K562 (cell line): ENCODE measurements at regions not wholly inside any gene's neighbourhood (a gene's known extent, or its start where the extent isn't known, plus 50 kb on each side); places are given as distances from the start of the nearest gene placed in this dataset.

ENCODE experiments used
- CBFB ChIP-seq: sonication (generic); formaldehyde crosslinking; IDR thresholded peaks from 2 replicates; pipeline ENCODE4 v1.4.0; 2020; ENCODE audit warnings: mild to moderate bottlenecking, missing genetic modification reagents
- CBX1 ChIP-seq: sonication (generic); IDR thresholded peaks from 2 replicates; pipeline ENCODE4 v1.6.1; 2016; ENCODE audit warnings: antibody characterized with exemption, low read depth, mild to moderate bottlenecking
- CBX5 ChIP-seq: IDR thresholded peaks from 2 replicates; pipeline ENCODE4 v1.6.1; 2014; ENCODE audit warnings: low read depth, borderline replicate concordance
- CHD4 ChIP-seq: fragments of 200-600 bp; sonication (generic); IDR thresholded peaks from 3 replicates; pipeline ENCODE4 v1.6.1; 2012; ENCODE audit warnings: low read depth, mild to moderate bottlenecking, mixed read lengths, low read length, inconsistent platforms; ENCODE audit not compliant: insufficient read depth, insufficient replicate concordance, poor library complexity, severe bottlenecking
- EZH2 ChIP-seq: IDR thresholded peaks from 2 replicates; pipeline ENCODE4 v1.6.1; 2012; ENCODE audit warnings: low read depth, mild to moderate bottlenecking, inconsistent platforms, low read length, borderline replicate concordance
- FOXM1 ChIP-seq, 2 experiments: fragments of 450-650 bp in 1 of 2; sonication (generic) in 1 of 2; formaldehyde crosslinking in 1 of 2; IDR thresholded peaks; 2 replicates each; pipeline versions ENCODE4 v1.6.1 to v1.9.0; 2017 to 2022; ENCODE audit warnings: low read depth in 2 of 2, mild to moderate bottlenecking in 2 of 2, missing genetic modification reagents in 1 of 2, moderate library complexity in 1 of 2
- HNRNPH1 ChIP-seq: fragments of 200-400 bp; formaldehyde crosslinking; optimal IDR thresholded peaks from 2 replicates; pipeline ENCODE3; 2017; ENCODE audit warnings: low read depth, mild to moderate bottlenecking, low read length, moderate library complexity
- PHF20 ChIP-seq: fragments of 450-650 bp; IDR thresholded peaks from 2 replicates; pipeline ENCODE4 v1.6.1; 2018; ENCODE audit not compliant: partially characterized antibody
- SRSF1 ChIP-seq: fragments of 200-400 bp; formaldehyde crosslinking; IDR thresholded peaks from 2 replicates; pipeline ENCODE4 v1.6.1; 2017; ENCODE audit warnings: mild to moderate bottlenecking, low read depth, low read length, moderate library complexity
- ZNF644 ChIP-seq: fragments of 200-800 bp; sonication (Bioruptor generic); IDR thresholded peaks from 2 replicates; pipeline ENCODE4 v1.6.1; 2016; ENCODE audit warnings: low read depth, missing genetic modification characterization, missing compliant biosample characterization
- ZSCAN29 ChIP-seq: fragments of 450-650 bp; IDR thresholded peaks from 2 replicates; pipeline ENCODE4 v1.6.1; 2017
- TF ChIP-seq, protein P1 (sequence below), 3 experiments: IDR thresholded peaks in 2 of 3; conservative IDR thresholded peaks in 1 of 3; 2 replicates each; pipeline ENCODE4 v1.5.1; 2011 to 2012; ENCODE audit warnings: low read length in 3 of 3, mild to moderate bottlenecking in 3 of 3, control low read depth in 2 of 3, improper control_type of control experiment in 1 of 3, inconsistent platforms in 1 of 3, low read depth in 1 of 3, mixed read lengths in 1 of 3, moderate library complexity in 1 of 3; ENCODE audit not compliant: insufficient read depth in 2 of 3
- TF ChIP-seq, protein P2 (sequence below), 2 experiments: fragments of 450-650 bp in 1 of 2; sonication (generic) in 1 of 2; formaldehyde crosslinking in 1 of 2; IDR thresholded peaks; 2 replicates each; pipeline versions ENCODE4 v1.7.1 to v1.9.0; 2016 to 2022; ENCODE audit warnings: inconsistent platforms in 1 of 2, mild to moderate bottlenecking in 1 of 2, missing genetic modification reagents in 1 of 2

DNA sequence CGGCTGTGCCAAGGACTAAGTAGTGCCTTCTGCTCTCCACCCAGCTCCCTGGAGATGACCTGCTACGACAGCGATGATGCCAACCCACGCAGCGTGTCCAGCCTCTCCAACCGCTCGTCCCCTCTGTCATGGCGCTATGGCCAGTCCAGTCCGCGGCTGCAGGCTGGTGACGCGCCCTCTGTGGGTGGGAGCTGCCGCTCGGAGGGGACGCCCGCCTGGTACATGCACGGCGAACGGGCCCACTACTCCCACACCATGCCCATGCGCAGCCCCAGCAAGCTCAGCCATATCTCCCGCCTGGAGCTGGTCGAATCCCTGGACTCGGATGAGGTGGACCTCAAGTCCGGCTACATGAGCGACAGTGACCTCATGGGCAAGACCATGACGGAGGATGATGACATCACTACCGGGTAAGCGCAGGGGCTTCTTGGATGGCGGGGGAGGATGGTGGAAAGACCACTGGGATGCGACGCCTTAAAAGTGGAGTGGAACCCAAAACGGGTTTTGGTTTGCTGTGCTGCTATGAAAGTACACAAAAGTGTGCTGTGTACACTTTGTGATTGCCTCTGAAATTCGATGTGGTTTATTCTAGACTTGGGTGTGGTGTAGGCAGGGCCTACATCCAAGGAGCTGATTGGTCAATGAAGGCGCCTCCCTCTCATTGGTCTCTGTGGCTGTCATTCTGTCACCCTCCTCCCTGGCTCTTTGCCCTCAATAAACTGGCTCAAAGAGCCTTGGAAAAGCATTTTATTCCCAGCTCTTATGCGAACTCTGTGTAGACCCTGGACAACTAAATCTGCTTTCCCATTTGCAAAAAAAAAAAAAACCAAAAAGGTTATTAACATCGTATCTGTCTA, 110.4 kb upstream of the IPO9 start:
- TF ChIP-seq, protein P1, sequence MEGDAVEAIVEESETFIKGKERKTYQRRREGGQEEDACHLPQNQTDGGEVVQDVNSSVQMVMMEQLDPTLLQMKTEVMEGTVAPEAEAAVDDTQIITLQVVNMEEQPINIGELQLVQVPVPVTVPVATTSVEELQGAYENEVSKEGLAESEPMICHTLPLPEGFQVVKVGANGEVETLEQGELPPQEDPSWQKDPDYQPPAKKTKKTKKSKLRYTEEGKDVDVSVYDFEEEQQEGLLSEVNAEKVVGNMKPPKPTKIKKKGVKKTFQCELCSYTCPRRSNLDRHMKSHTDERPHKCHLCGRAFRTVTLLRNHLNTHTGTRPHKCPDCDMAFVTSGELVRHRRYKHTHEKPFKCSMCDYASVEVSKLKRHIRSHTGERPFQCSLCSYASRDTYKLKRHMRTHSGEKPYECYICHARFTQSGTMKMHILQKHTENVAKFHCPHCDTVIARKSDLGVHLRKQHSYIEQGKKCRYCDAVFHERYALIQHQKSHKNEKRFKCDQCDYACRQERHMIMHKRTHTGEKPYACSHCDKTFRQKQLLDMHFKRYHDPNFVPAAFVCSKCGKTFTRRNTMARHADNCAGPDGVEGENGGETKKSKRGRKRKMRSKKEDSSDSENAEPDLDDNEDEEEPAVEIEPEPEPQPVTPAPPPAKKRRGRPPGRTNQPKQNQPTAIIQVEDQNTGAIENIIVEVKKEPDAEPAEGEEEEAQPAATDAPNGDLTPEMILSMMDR (IDR thresholded peaks at IDR 0.05 in 2 of 3, conservative IDR thresholded peaks at IDR 0.05 in 1 of 3; ENCODE audit: insufficient read depth in 2 of 3, low read depth in 1 of 3, low read length in 3 of 3) = no peak
- no peak for TF ChIP-seq CBX5
- TF ChIP-seq SRSF1 = no peak
- TF ChIP-seq, protein P2, sequence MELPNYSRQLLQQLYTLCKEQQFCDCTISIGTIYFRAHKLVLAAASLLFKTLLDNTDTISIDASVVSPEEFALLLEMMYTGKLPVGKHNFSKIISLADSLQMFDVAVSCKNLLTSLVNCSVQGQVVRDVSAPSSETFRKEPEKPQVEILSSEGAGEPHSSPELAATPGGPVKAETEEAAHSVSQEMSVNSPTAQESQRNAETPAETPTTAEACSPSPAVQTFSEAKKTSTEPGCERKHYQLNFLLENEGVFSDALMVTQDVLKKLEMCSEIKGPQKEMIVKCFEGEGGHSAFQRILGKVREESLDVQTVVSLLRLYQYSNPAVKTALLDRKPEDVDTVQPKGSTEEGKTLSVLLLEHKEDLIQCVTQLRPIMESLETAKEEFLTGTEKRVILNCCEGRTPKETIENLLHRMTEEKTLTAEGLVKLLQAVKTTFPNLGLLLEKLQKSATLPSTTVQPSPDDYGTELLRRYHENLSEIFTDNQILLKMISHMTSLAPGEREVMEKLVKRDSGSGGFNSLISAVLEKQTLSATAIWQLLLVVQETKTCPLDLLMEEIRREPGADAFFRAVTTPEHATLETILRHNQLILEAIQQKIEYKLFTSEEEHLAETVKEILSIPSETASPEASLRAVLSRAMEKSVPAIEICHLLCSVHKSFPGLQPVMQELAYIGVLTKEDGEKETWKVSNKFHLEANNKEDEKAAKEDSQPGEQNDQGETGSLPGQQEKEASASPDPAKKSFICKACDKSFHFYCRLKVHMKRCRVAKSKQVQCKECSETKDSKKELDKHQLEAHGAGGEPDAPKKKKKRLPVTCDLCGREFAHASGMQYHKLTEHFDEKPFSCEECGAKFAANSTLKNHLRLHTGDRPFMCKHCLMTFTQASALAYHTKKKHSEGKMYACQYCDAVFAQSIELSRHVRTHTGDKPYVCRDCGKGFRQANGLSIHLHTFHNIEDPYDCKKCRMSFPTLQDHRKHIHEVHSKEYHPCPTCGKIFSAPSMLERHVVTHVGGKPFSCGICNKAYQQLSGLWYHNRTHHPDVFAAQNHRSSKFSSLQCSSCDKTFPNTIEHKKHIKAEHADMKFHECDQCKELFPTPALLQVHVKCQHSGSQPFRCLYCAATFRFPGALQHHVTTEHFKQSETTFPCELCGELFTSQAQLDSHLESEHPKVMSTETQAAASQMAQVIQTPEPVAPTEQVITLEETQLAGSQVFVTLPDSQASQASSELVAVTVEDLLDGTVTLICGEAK (IDR thresholded peaks at IDR 0.05) = no peak
- TF ChIP-seq, protein P2 (CRISPR knock-in tag; IDR thresholded peaks at IDR 0.05) = no peak
- TF ChIP-seq ZSCAN29 = no peak
- no peak for TF ChIP-seq HNRNPH1
- TF ChIP-seq FOXM1 (IDR thresholded peaks at IDR 0.05; ENCODE audit: low read depth) = no peak
- TF ChIP-seq FOXM1 (CRISPR knock-in tag; IDR thresholded peaks at IDR 0.05; ENCODE audit: low read depth) = no peak
- TF ChIP-seq CHD4 = no peak
- no peak for TF ChIP-seq EZH2
- no peak for TF ChIP-seq CBX1
- no peak for TF ChIP-seq ZNF644 (tag)
- TF ChIP-seq CBFB (CRISPR knock-in tag) = no peak
- no peak for TF ChIP-seq PHF20
